PC-3 (cell line): ENCODE measurements at regions not wholly inside any gene's neighbourhood (a gene's known extent, or its start where the extent isn't known, plus 50 kb on each side); places are given as distances from the start of the nearest gene placed in this dataset.

Experiments used
- ATAC-seq: fragments of 200-7000 bp; cut with Tn5 transposase; 2 replicates; pipeline ENCODE4 v1.9.1; 2020; ENCODE audit warnings: mild to moderate bottlenecking, moderate library complexity
- BruUV-seq: library from RNA; stranded (reverse); fragments of 400-500 nt; replicated peaks from 2 replicates; lab custom pipeline; 2021; lab: Mats Ljungman, UMichigan
- CTCF ChIA-PET: fragments of 300-600 bp; sonication (Branson Sonifier 250); formaldehyde crosslinking; loops from one replicate; lab custom pipeline; 2022; ENCODE audit warnings: antibody characterized with exemption; lab: Charles Lee
- POLR2A ChIA-PET: fragments of 300-600 bp; sonication (Branson Sonifier 250); formaldehyde crosslinking; loops from one replicate; lab custom pipeline; 2022; ENCODE audit warnings: antibody characterized with exemption; ENCODE audit not compliant: unreplicated experiment; lab: Charles Lee
- DNase-seq: peaks from one replicate; pipeline ENCODE4 v3.0.0-alpha.2; 2015
- H2AFZ ChIP-seq: fragments of 300-600 bp; sonication (generic); 2 replicates; pipeline ENCODE4 v1.6.0; 2016; ENCODE audit warnings: antibody characterized with exemption, low read length
- H3F3A ChIP-seq: fragments of 300-600 bp; sonication (generic); one replicate; pipeline ENCODE4 v1.6.0; 2017; ENCODE audit warnings: antibody characterized with exemption, low read length, control low read depth, mild to moderate bottlenecking; ENCODE audit not compliant: unreplicated experiment
- H3K27ac ChIP-seq: fragments of 300-600 bp; sonication (generic); 2 replicates; pipeline ENCODE4 v1.5.1; 2016; ENCODE audit warnings: mild to moderate bottlenecking, low read length
- H3K27me3 ChIP-seq: fragments of 300-600 bp; sonication (generic); 2 replicates; pipeline ENCODE4 v1.6.1; 2016; ENCODE audit warnings: low read length, mixed read lengths
- H3K36me3 ChIP-seq: fragments of 300-600 bp; sonication (generic); 2 replicates; pipeline ENCODE4 v1.6.1; 2016; ENCODE audit warnings: low read depth, mixed run types, low read length, mixed read lengths
- H3K4me1 ChIP-seq: fragments of 300-600 bp; sonication (generic); 2 replicates; pipeline ENCODE4 v1.5.1; 2016; ENCODE audit warnings: low read length; ENCODE audit not compliant: insufficient read depth
- H3K4me2 ChIP-seq: fragments of 300-600 bp; sonication (generic); 2 replicates; pipeline ENCODE4 v1.6.0; 2016; ENCODE audit warnings: low read length
- H3K4me3 ChIP-seq: fragments of 300-600 bp; sonication (generic); 2 replicates; pipeline ENCODE4 v1.5.1; 2016; ENCODE audit warnings: mild to moderate bottlenecking, low read length, mixed read lengths
- H3K79me2 ChIP-seq: fragments of 300-600 bp; sonication (generic); 2 replicates; pipeline ENCODE4 v1.6.1; 2017; ENCODE audit warnings: low read length, mixed read lengths
- H3K9ac ChIP-seq: fragments of 300-600 bp; sonication (generic); 2 replicates; pipeline ENCODE4 v1.6.0; 2016; ENCODE audit warnings: mild to moderate bottlenecking, low read length
- H3K9me2 ChIP-seq: fragments of 300-600 bp; sonication (generic); replicated peaks from 2 replicates; pipeline ENCODE4 v1.6.1; 2016; ENCODE audit warnings: mixed run types, low read length, mixed read lengths
- H3K9me3 ChIP-seq: fragments of 300-600 bp; sonication (generic); 2 replicates; pipeline ENCODE4 v1.6.1; 2016; ENCODE audit warnings: low read length, mixed read lengths
- H4K20me1 ChIP-seq: fragments of 300-600 bp; sonication (generic); 2 replicates; pipeline ENCODE4 v1.6.1; 2016; ENCODE audit warnings: low read length, mixed read lengths
- EZH2 ChIP-seq: fragments of 300-600 bp; sonication (generic); IDR thresholded peaks from one replicate; pipeline ENCODE4 v1.6.1; 2017; ENCODE audit warnings: antibody characterized with exemption, mild to moderate bottlenecking, low read length; ENCODE audit not compliant: unreplicated experiment
- EZH2phosphoT487 ChIP-seq: fragments of 300-600 bp; sonication (generic); IDR thresholded peaks from 2 replicates; pipeline ENCODE4 v1.6.1; 2018; ENCODE audit warnings: mild to moderate bottlenecking, antibody characterized with exemption, low read length, borderline replicate concordance
- intact Hi-C: fragments of 100-400 bp; cut with micrococcal nuclease; formaldehyde crosslinking; loops from 2 replicates; pipeline ENCODE4 v1.9.0; 2023
- TF ChIP-seq, protein P1 (sequence below): fragments of 300-600 bp; sonication (generic); conservative IDR thresholded peaks from 2 replicates; pipeline ENCODE4 v1.5.1; 2017; ENCODE audit warnings: antibody characterized with exemption, low read depth, mild to moderate bottlenecking, low read length

DNA sequence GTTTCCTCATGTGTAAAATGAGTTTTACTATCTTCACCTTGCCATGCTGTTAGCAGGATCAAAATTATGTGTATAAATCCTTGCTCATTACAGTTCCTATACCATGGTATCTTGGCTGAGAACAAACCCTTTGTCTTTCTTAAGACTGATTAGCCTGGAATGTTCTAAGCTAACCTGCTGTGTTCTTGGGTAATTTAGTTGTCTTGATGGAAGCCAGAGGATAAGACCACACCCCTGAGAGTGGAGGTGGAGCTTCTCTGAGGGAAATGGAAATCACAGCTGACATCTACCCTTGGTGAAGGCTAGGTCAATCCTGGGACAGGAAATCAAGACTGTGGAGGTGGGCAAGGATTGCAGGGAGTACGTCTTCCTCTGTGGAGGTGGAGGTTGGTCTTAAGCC, 206.1 kb upstream of the ARHGAP20 start:
- H4K20me1 ChIP-seq = no peaks in the 10 kb centered on the region
- ATAC-seq (no peak), DNase-seq (no peak)
- no peak overlapping the region for H3K4me3 ChIP-seq
- CTCF ChIA-PET = no interaction called here
- H3K36me3 ChIP-seq = no peaks in the 10 kb centered on the region
- POLR2A ChIA-PET = no interaction called here
- no peaks in the 10 kb centered on the region for H3F3A ChIP-seq
- no peak overlapping the region for H3K9ac ChIP-seq
- BruUV-seq = no TSS peak
- no peaks in the 10 kb centered on the region for H3K9me3 ChIP-seq
- H2AFZ ChIP-seq = no peak overlapping the region
- H3K9me2 ChIP-seq = no peaks in the 10 kb centered on the region
- TF ChIP-seq, protein P1, sequence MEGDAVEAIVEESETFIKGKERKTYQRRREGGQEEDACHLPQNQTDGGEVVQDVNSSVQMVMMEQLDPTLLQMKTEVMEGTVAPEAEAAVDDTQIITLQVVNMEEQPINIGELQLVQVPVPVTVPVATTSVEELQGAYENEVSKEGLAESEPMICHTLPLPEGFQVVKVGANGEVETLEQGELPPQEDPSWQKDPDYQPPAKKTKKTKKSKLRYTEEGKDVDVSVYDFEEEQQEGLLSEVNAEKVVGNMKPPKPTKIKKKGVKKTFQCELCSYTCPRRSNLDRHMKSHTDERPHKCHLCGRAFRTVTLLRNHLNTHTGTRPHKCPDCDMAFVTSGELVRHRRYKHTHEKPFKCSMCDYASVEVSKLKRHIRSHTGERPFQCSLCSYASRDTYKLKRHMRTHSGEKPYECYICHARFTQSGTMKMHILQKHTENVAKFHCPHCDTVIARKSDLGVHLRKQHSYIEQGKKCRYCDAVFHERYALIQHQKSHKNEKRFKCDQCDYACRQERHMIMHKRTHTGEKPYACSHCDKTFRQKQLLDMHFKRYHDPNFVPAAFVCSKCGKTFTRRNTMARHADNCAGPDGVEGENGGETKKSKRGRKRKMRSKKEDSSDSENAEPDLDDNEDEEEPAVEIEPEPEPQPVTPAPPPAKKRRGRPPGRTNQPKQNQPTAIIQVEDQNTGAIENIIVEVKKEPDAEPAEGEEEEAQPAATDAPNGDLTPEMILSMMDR = no peak
- TF ChIP-seq EZH2phosphoT487 (no peak), EZH2 (no peak)
- peaks cover 31% of the 10 kb centered on the region for H3K27me3 ChIP-seq
- no peaks in the 10 kb centered on the region for H3K4me1 ChIP-seq
- H3K27ac ChIP-seq = no peak overlapping the region
- H3K79me2 ChIP-seq = no peaks in the 10 kb centered on the region
- H3K4me2 ChIP-seq = no peak overlapping the region
- intact Hi-C loops = no loop called here

DNA sequence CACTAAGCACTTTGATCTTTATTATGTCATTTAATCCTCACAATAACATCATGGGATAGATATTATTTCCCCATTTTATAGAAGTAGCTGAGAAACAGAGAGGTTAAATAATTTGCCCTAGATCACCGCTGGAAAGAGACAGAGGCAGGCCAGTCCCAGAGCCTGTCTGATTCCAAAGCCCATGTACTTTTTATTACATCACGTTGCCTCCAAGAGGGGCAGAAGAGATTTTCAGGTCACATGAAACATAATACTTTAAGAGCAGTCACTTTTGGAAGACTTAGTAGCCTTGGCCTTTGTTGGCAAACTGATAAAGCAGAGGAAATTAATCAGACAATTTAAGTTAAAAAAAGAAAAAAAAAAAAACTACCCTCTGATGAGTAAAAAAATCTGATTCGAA, 200.2 kb upstream of the ARHGAP20 start:
- H3K79me2 ChIP-seq = no peaks in the 10 kb centered on the region
- H3K36me3 ChIP-seq = no peaks in the 10 kb centered on the region
- POLR2A ChIA-PET = no interaction called here
- peaks cover 21% of the 10 kb centered on the region; the same call in 1 of the 2 replicates for H3K27me3 ChIP-seq
- H3K9me2 ChIP-seq = no peaks in the 10 kb centered on the region
- no TSS peak for BruUV-seq
- intact Hi-C loops = no loop called here
- TF ChIP-seq EZH2 = no peak
- TF ChIP-seq, protein P1 = no peak
- TF ChIP-seq EZH2phosphoT487 = no peak
- H3K9ac ChIP-seq = no peak overlapping the region
- H3K4me2 ChIP-seq = no peak overlapping the region
- no peak overlapping the region for H3K4me3 ChIP-seq
- DNase-seq (no peak), ATAC-seq (no peak)
- H4K20me1 ChIP-seq = no peaks in the 10 kb centered on the region
- no peaks in the 10 kb centered on the region for H3F3A ChIP-seq
- H3K9me3 ChIP-seq = no peaks in the 10 kb centered on the region
- peaks cover 9% of the 10 kb centered on the region for H3K4me1 ChIP-seq
- CTCF ChIA-PET = no interaction called here
- no peak overlapping the region for H2AFZ ChIP-seq
- H3K27ac ChIP-seq = no peak overlapping the region

DNA sequence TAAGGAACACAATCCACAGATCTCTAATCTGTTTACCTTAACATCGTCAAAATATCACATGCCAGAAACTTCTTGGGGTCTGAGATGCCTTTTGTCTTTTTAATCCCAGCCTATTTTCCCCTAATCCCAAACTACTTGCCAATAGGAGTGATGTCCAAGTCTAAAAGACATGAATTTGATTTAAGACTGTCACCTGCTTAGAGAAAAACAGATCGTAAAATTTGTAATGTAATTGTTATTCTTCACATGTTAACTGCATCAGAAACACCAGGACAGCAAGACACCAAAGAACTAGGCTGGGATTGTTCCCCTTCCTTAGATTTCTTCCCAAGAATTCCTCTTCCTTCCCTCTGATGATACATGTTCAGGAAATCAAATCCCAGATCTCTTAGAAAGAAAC, 198.1 kb upstream of the ARHGAP20 start:
- H4K20me1 ChIP-seq = no peaks in the 10 kb centered on the region
- ChIA-PET POLR2A (no interaction called here), CTCF (no interaction called here)
- H3K9me2 ChIP-seq = no peaks in the 10 kb centered on the region
- no peak overlapping the region for H2AFZ ChIP-seq
- DNase-seq = no peak
- ATAC-seq = no peak
- intact Hi-C loops = no loop called here
- no peak overlapping the region for H3K27ac ChIP-seq
- H3K79me2 ChIP-seq = no peaks in the 10 kb centered on the region
- peaks cover 13% of the 10 kb centered on the region for H3K4me1 ChIP-seq
- no peaks in the 10 kb centered on the region for H3F3A ChIP-seq
- peaks cover 20% of the 10 kb centered on the region; the same call in 1 of the 2 replicates for H3K27me3 ChIP-seq
- no peaks in the 10 kb centered on the region for H3K36me3 ChIP-seq
- no peak overlapping the region for H3K9ac ChIP-seq
- no peak overlapping the region for H3K4me3 ChIP-seq
- H3K9me3 ChIP-seq = no peaks in the 10 kb centered on the region
- no TSS peak for BruUV-seq
- no peak overlapping the region for H3K4me2 ChIP-seq
- TF ChIP-seq EZH2phosphoT487 (no peak), EZH2 (no peak)
- TF ChIP-seq, protein P1 = no peak
